ENCODE measurements at regions not wholly inside any gene's neighbourhood (a gene's known extent, or its start where the extent isn't known, plus 50 kb on each side); places are given as distances from the start of the nearest gene placed in this dataset.
"Not testable (repeated sequence)": the region's sequence is repeated elsewhere in the genome, so short reads cannot be mapped to it uniquely, and the experiment has no call there.

- no peak for TF ChIP-seq CTCF (conservative IDR thresholded peaks at IDR 0.05)
- peaks cover 8% of the 10 kb centered on the region for H3K9me3 Mint-ChIP-seq
- H3K4me1 Mint-ChIP-seq, result peaks cover 5% of the 10 kb centered on the region
- no peak for DNase-seq (ENCODE audit: low read depth, low spot score)
- H3K36me3 Mint-ChIP-seq (ENCODE audit: low read depth), result peaks cover 2% of the 10 kb centered on the region
- H3K4me3 Mint-ChIP-seq, result no peak overlapping the region
- no peak overlapping the region for H3K27ac Mint-ChIP-seq (ENCODE audit: unreplicated experiment)
- H3K27me3 Mint-ChIP-seq (ENCODE audit: low read depth), result no peaks in the 10 kb centered on the region
Measured at GRCh38 chr4:127521463-127521862, 111.3 kb upstream of the INTU start.

- Mint-ChIP-seq H3K9me3 (peaks cover 5% of the 10 kb centered on the region), H3K27ac (ENCODE audit: unreplicated experiment) (no peak overlapping the region), H3K4me1 (peaks cover 5% of the 10 kb centered on the region), H3K27me3 (ENCODE audit: low read depth) (no peaks in the 10 kb centered on the region), H3K4me3 (no peak overlapping the region), H3K36me3 (ENCODE audit: low read depth) (peaks cover 2% of the 10 kb centered on the region)
- no peak for DNase-seq (ENCODE audit: low read depth, low spot score)
- no peak for TF ChIP-seq CTCF (conservative IDR thresholded peaks at IDR 0.05)
Measured at GRCh38 chr4:127523369-127523768, 109.4 kb upstream of the INTU start.

- Mint-ChIP-seq H3K27ac (ENCODE audit: unreplicated experiment) (no peak overlapping the region), H3K4me1 (peaks cover 5% of the 10 kb centered on the region), H3K4me3 (no peak overlapping the region), H3K9me3 (peaks cover 5% of the 10 kb centered on the region), H3K36me3 (ENCODE audit: low read depth) (peaks cover 2% of the 10 kb centered on the region), H3K27me3 (ENCODE audit: low read depth) (no peaks in the 10 kb centered on the region)
- TF ChIP-seq CTCF (conservative IDR thresholded peaks at IDR 0.05), result no peak
- DNase-seq (ENCODE audit: low read depth, low spot score), result no peak
Measured at GRCh38 chr4:127525608-127526007, 107.1 kb upstream of the INTU start.

- DNase-seq (ENCODE audit: low read depth, low spot score), result no peak
- Mint-ChIP-seq H3K9me3 (peaks cover 5% of the 10 kb centered on the region), H3K4me3 (no peak overlapping the region), H3K27ac (ENCODE audit: unreplicated experiment) (no peak overlapping the region), H3K27me3 (ENCODE audit: low read depth) (no peaks in the 10 kb centered on the region), H3K4me1 (peaks cover 4% of the 10 kb centered on the region), H3K36me3 (ENCODE audit: low read depth) (peaks cover 2% of the 10 kb centered on the region)
- no peak for TF ChIP-seq CTCF (conservative IDR thresholded peaks at IDR 0.05)
Measured at GRCh38 chr4:127528302-127528701, 104.5 kb upstream of the INTU start.

GRCh38 chr4:127529879-127530278 lies 102.9 kb upstream of the INTU start:
- H3K4me3 Mint-ChIP-seq; H3K36me3 Mint-ChIP-seq (ENCODE audit: low read depth); H3K27me3 Mint-ChIP-seq (ENCODE audit: low read depth); H3K4me1 Mint-ChIP-seq; H3K9me3 Mint-ChIP-seq; DNase-seq (ENCODE audit: low read depth, low spot score); H3K27ac Mint-ChIP-seq (ENCODE audit: unreplicated experiment): not testable (repeated sequence)

- Mint-ChIP-seq H3K4me1 (no peaks in the 10 kb centered on the region), H3K27ac (ENCODE audit: unreplicated experiment) (no peak overlapping the region), H3K27me3 (ENCODE audit: low read depth) (no peaks in the 10 kb centered on the region), H3K9me3 (no peaks in the 10 kb centered on the region), H3K4me3 (no peak overlapping the region), H3K36me3 (ENCODE audit: low read depth) (no peaks in the 10 kb centered on the region)
- no peak for TF ChIP-seq CTCF (conservative IDR thresholded peaks at IDR 0.05)
- no peak for DNase-seq (ENCODE audit: low read depth, low spot score)
Measured at GRCh38 chr4:127533028-127533700, 99.6 kb upstream of the INTU start.

All from neural crest cell (in vitro differentiated cells).